ENCODE measurements at regions not wholly inside any gene's neighbourhood (a gene's known extent, or its start where the extent isn't known, plus 50 kb on each side); places are given as distances from the start of the nearest gene placed in this dataset.
"Not testable (repeated sequence)": the region's sequence is repeated elsewhere in the genome, so short reads cannot be mapped to it uniquely, and the experiment has no call there.

- no peak for DNase-seq
These were observed 1305.2 kb downstream of the ARAP2 start for GRCh38 chr4:34939073-34939472.

GRCh38 chr4:34943741-34944386 is 1300.5 kb downstream of the ARAP2 start:
- no peak for DNase-seq

GRCh38 chr4:34950926-34951325 is 1293.4 kb downstream of the ARAP2 start:
- DNase-seq, result no peak

- peak; percentile 54 for DNase-seq
These were observed 1291.0 kb downstream of the ARAP2 start for GRCh38 chr4:34953145-34953799.

GRCh38 chr4:34964613-34965012 is 1279.7 kb downstream of the ARAP2 start:
- no peak for DNase-seq

- DNase-seq, result no peak
These were observed 1272.1 kb downstream of the ARAP2 start for GRCh38 chr4:34972189-34972588.

GRCh38 chr4:34973650-34974312 is 1270.5 kb downstream of the ARAP2 start:
- DNase-seq, result no peak

- DNase-seq, result no peak
These were observed 1270.0 kb downstream of the ARAP2 start for GRCh38 chr4:34974313-34974680.

GRCh38 chr4:35021222-35021621 is 1223.1 kb downstream of the ARAP2 start:
- DNase-seq, result not testable (repeated sequence)

- DNase-seq, result no peak
These were observed 1219.0 kb downstream of the ARAP2 start for GRCh38 chr4:35025152-35025834.

GRCh38 chr4:35038079-35038805 is 1206.1 kb downstream of the ARAP2 start:
- DNase-seq, result peak; percentile 5

- DNase-seq, result no peak
These were observed 1205.5 kb downstream of the ARAP2 start for GRCh38 chr4:35038845-35039244.

GRCh38 chr4:35052546-35052945 is 1191.8 kb downstream of the ARAP2 start:
- no peak for DNase-seq

GRCh38 chr4:35063031-35063570 is 1181.2 kb downstream of the ARAP2 start:
- DNase-seq, result no peak

- no peak for DNase-seq
These were observed 1177.9 kb downstream of the ARAP2 start for GRCh38 chr4:35066406-35066805.

- no peak for DNase-seq
These were observed 1163.5 kb downstream of the ARAP2 start for GRCh38 chr4:35080799-35081198.

- no peak for DNase-seq
These were observed 1157.1 kb downstream of the ARAP2 start for GRCh38 chr4:35087218-35087617.

GRCh38 chr4:35100932-35101331 is 1143.4 kb downstream of the ARAP2 start:
- DNase-seq, result no peak

- peak; percentile 64 for DNase-seq
These were observed 1142.2 kb downstream of the ARAP2 start for GRCh38 chr4:35102066-35102465.

- no peak for DNase-seq
These were observed 1138.8 kb downstream of the ARAP2 start for GRCh38 chr4:35105486-35105885.

- no peak for DNase-seq
These were observed 1138.1 kb downstream of the ARAP2 start for GRCh38 chr4:35106091-35106734.

- DNase-seq, result no peak
These were observed 1120.2 kb downstream of the ARAP2 start for GRCh38 chr4:35124106-35124505.
